ENCODE measurements at regions not wholly inside any gene's neighbourhood (a gene's known extent, or its start where the extent isn't known, plus 50 kb on each side); places are given as distances from the start of the nearest gene placed in this dataset.

DNA sequence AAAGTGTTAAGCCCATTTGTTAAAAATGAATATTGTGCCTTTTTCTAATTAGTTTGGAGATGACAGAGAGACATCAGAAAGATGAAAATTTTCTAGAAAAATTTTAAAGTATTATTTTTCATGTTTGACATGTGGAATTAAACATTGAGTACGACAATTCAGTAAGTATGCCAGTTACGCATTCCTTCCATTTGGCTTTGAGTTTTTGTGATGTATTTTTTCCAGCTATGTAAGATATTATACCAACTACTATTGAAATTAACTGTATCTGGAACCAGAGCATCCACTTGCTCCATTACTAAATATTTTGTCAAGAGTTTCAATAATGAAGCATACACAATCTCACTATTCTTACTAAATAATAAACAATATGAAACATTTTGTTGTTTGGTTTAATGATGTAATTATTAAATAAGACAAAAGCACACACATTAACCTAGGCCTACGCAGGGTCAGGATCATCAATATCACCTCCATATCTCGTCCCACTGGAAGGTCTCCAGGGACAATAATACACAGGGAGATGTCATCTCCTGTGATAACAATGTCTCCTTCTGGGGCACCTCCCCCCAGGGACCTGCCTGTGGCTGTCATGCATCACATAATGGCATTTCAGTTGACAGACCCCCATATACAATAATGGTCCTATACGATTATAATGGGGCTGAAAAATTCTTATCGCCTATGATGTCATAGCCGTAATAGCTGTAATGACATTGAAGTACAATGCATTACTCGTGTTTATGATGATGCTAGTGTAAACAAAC, 274.1 kb downstream of the REEP3 start:
- H4K20me1 ChIP-seq (ENCODE audit: insufficient read depth, poor library complexity, severe bottlenecking) = no peaks in the 10 kb centered on the region
- DNase-seq (ENCODE audit: low spot score) = no peak
- TF ChIP-seq EZH2 (IDR thresholded peaks at IDR 0.05; ENCODE audit: borderline replicate concordance) (no peak), CTCF (IDR thresholded peaks at IDR 0.05; ENCODE audit: poor library complexity) (no peak), EZH2phosphoT487 (IDR thresholded peaks at IDR 0.05; ENCODE audit: low read depth, severe bottlenecking, unreplicated experiment) (no peak)
- H3K4me2 ChIP-seq = no peak overlapping the region
- no peaks in the 10 kb centered on the region for H3K79me2 ChIP-seq
- H3K4me3 ChIP-seq = no peak overlapping the region
- no peak overlapping the region for H2AFZ ChIP-seq
- no peaks in the 10 kb centered on the region for H3K36me3 ChIP-seq (replicated peaks; ENCODE audit: insufficient read depth, low read depth)
- no peaks in the 10 kb centered on the region for H3K9me2 ChIP-seq (replicated peaks; ENCODE audit: insufficient read depth)
- WGBS (ENCODE audit: low lambda C conversion rate, missing lambda C conversion rate) = 92% methylated on average over 8 of the region's 8 CpGs
- H3K4me1 ChIP-seq (ENCODE audit: insufficient read depth) = no peaks in the 10 kb centered on the region
- no peak overlapping the region for H3K27ac ChIP-seq
- H3K9me3 ChIP-seq (ENCODE audit: low read depth) = no peaks in the 10 kb centered on the region
- no peaks in the 10 kb centered on the region for H3K27me3 ChIP-seq

DNA sequence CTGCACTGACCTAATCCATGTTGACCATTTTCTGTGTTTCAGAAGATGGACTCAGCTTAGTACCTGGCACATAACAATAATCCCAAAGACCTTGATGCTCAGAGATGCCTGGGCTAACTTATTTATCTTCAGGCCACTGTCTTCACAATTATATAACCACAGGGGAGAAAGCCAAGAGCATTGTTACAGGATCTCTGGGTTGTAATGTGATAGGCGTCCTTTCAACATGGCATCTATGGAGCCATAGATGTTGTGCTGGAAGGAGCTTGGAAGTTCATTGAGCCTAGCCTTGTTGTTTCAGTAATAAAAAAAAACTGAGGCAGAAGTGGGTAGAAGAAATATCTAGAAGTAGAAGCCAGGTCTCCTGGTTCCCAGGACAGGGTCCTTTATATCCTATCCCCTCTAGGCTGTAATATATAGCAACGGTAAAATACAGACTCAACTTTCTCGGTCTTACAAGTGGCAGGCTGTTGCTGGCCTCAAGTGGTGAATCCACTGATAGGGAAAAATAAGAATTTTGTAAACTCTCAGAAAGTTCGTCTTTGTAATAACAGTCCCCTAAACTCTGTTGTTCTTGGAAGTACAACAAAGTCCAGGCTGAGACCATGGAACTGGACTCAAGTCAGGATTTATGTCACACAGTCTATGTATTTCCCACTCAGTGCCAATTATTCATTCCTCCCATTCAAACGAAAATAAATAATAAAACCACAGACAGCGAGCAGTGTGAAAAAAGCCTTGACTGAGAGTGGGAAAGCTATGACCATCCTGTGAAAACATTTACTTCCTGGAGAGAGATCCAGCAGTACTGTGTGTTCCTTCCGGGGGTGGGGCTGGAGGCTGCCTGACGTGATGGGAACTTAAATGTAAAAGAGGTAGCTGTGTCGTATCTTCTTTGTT, 277.6 kb downstream of the REEP3 start:
- DNase-seq (ENCODE audit: low spot score) = peak; percentile 58
- H3K36me3 ChIP-seq (replicated peaks; ENCODE audit: insufficient read depth, low read depth) = no peaks in the 10 kb centered on the region
- H3K79me2 ChIP-seq = no peaks in the 10 kb centered on the region
- H3K27me3 ChIP-seq = no peaks in the 10 kb centered on the region
- H3K4me2 ChIP-seq = peak overlapping the region; percentile 6
- no peak overlapping the region for H3K4me3 ChIP-seq
- H3K27ac ChIP-seq = peak overlapping the region; percentile 2
- peak overlapping the region; percentile 5 for H2AFZ ChIP-seq
- H3K4me1 ChIP-seq (ENCODE audit: insufficient read depth) = no peaks in the 10 kb centered on the region
- no peaks in the 10 kb centered on the region for H4K20me1 ChIP-seq (ENCODE audit: insufficient read depth, poor library complexity, severe bottlenecking)
- TF ChIP-seq EZH2phosphoT487 (IDR thresholded peaks at IDR 0.05; ENCODE audit: low read depth, severe bottlenecking, unreplicated experiment) (no peak), CTCF (IDR thresholded peaks at IDR 0.05; ENCODE audit: poor library complexity) (no peak), EZH2 (IDR thresholded peaks at IDR 0.05; ENCODE audit: borderline replicate concordance) (no peak)
- H3K9me2 ChIP-seq (replicated peaks; ENCODE audit: insufficient read depth) = no peaks in the 10 kb centered on the region
- 62% methylated on average over 9 of the region's 9 CpGs for WGBS (ENCODE audit: low lambda C conversion rate, missing lambda C conversion rate)
- H3K9me3 ChIP-seq (ENCODE audit: low read depth) = no peaks in the 10 kb centered on the region

DNA sequence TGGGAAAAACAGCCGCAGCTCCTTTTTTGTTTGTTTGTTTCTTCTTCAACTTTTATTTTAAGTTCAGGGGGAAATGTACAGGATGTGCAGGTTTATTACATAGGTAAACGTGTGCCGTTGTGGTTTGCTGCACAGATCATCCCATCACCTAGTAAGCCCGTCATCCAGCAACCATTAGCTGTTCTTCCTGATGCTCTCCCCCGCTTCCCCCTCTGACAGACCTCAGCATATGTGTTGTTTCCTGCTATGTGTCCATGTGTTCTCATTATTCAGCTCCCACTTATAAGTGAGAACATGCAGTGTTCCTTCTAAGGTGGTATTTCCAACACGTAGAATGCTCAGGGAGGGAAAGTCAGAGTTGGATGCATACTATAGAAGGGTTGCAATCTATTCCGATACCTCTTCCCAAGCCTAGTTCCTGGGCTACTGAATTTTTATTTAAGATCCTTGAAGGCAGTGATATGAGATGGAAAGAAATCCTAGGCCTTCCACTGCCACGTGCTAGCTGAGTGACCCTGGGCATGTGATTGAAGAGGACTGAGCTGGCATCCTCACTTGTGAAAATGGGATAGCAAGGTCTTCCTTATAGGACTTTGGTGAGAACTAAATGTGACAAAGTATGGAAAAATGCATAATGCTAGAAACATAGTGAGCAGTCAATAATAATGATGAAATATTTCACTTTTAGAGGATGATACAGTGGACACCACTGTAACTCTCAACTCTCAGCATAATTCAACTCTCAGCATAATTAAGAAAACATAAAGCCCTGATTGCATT, 278.5 kb downstream of the REEP3 start:
- Histone ChIP-seq H3K4me3 (no peak overlapping the region), H3K36me3 (replicated peaks; ENCODE audit: insufficient read depth, low read depth) (no peaks in the 10 kb centered on the region), H3K79me2 (no peaks in the 10 kb centered on the region), H4K20me1 (ENCODE audit: insufficient read depth, poor library complexity, severe bottlenecking) (no peaks in the 10 kb centered on the region), H3K9me2 (replicated peaks; ENCODE audit: insufficient read depth) (peaks cover 3% of the 10 kb centered on the region), H3K4me1 (ENCODE audit: insufficient read depth) (no peaks in the 10 kb centered on the region), H3K4me2 (peak overlapping the region; percentile 6), H3K27me3 (no peaks in the 10 kb centered on the region), H2AFZ (peak overlapping the region; percentile 5), H3K27ac (no peak overlapping the region), H3K9me3 (ENCODE audit: low read depth) (no peaks in the 10 kb centered on the region)
- WGBS (ENCODE audit: low lambda C conversion rate, missing lambda C conversion rate) = 79% methylated on average over 8 of the region's 8 CpGs
- DNase-seq (ENCODE audit: low spot score) = no peak
- TF ChIP-seq CTCF (IDR thresholded peaks at IDR 0.05; ENCODE audit: poor library complexity) (no peak), EZH2 (IDR thresholded peaks at IDR 0.05; ENCODE audit: borderline replicate concordance) (no peak), EZH2phosphoT487 (IDR thresholded peaks at IDR 0.05; ENCODE audit: low read depth, severe bottlenecking, unreplicated experiment) (no peak)

All from hepatocyte (in vitro differentiated cells).